H1 (cell line): ENCODE measurements at regions not wholly inside any gene's neighbourhood (a gene's known extent, or its start where the extent isn't known, plus 50 kb on each side); places are given as distances from the start of the nearest gene placed in this dataset.

Experiments used
- CTCF ChIA-PET: fragments of 300-600 bp; sonication (Branson Sonifier 250); formaldehyde crosslinking; loops from one replicate; lab custom pipeline; 2021; ENCODE audit not compliant: partially characterized antibody; lab: Charles Lee
- POLR2A ChIA-PET: fragments of 300-600 bp; sonication (Branson Sonifier 250); formaldehyde crosslinking; loops from one replicate; lab custom pipeline; 2021; ENCODE audit warnings: inconsistent platforms; ENCODE audit not compliant: partially characterized antibody; lab: Charles Lee
- DNase-seq, 2 experiments: peaks; one replicate each; pipeline versions ENCODE4 v3.0.0 to v3.0.0-alpha.2; 2010 to 2022; ENCODE audit warnings: low spot score in 2 of 2, low read depth in 1 of 2, mixed read lengths in 1 of 2
- FAIRE-seq: peaks from 2 replicates; lab custom pipeline; 2011; peaks lifted over from hg19 to GRCh38; lab: Jason Lieb, UNC
- H2AFZ ChIP-seq: 2 replicates; pipeline ENCODE4 v1.8.1; 2012; ENCODE audit warnings: low read length, inconsistent platforms
- H2AK5ac ChIP-seq: 2 replicates; pipeline ENCODE4 v1.6.1; 2013; ENCODE audit warnings: low read depth, low read length
- H2BK120ac ChIP-seq: replicated peaks from 2 replicates; pipeline ENCODE3; 2013; ENCODE audit warnings: low read depth, low read length, inconsistent platforms
- H2BK12ac ChIP-seq: 2 replicates; pipeline ENCODE4 v1.6.1; 2013; ENCODE audit warnings: low read depth, low read length
- H2BK15ac ChIP-seq: 2 replicates; pipeline ENCODE4 v1.6.1; 2013; ENCODE audit warnings: low read length
- H2BK20ac ChIP-seq: 2 replicates; pipeline ENCODE4 v1.6.1; 2013; ENCODE audit warnings: low read length
- H2BK5ac ChIP-seq: 2 replicates; pipeline ENCODE4 v1.6.1; 2013; ENCODE audit warnings: low read depth, low read length
- H3K14ac ChIP-seq: 2 replicates; pipeline ENCODE4 v1.6.1; 2013; ENCODE audit warnings: inconsistent platforms; ENCODE audit not compliant: insufficient read length
- H3K18ac ChIP-seq: 2 replicates; pipeline ENCODE4 v1.6.1; 2013; ENCODE audit warnings: low read length; ENCODE audit errors: extremely low read depth
- H3K23ac ChIP-seq: 2 replicates; pipeline ENCODE4 v1.6.1; 2013; ENCODE audit warnings: inconsistent platforms; ENCODE audit not compliant: insufficient read length
- H3K23me2 ChIP-seq: 2 replicates; pipeline ENCODE4 v1.6.1; 2013; ENCODE audit warnings: low read depth, low read length
- H3K27ac ChIP-seq: 2 replicates; pipeline ENCODE4 v1.6.1; 2011; ENCODE audit warnings: low read depth, low read length, inconsistent platforms
- H3K27me3 ChIP-seq, 4 experiments: replicated peaks in 1 of 4; 1 replicate in 1 of 4; 2 replicates in 3 of 4; pipeline versions ENCODE4 v1.6.1 to v1.8.1; 2011 to 2013; ENCODE audit warnings: low read length in 3 of 4, mild to moderate bottlenecking in 3 of 4, inconsistent platforms in 2 of 4, mixed read lengths in 2 of 4, moderate library complexity in 1 of 4; ENCODE audit not compliant: control insufficient read depth in 3 of 4, insufficient read depth in 3 of 4; ENCODE audit errors: extremely low read depth in 1 of 4
- H3K36me3 ChIP-seq, 4 experiments: 2 replicates each; pipeline versions ENCODE4 v1.6.1 to v1.8.1; 2011 to 2013; ENCODE audit warnings: mild to moderate bottlenecking in 4 of 4, low read length in 3 of 4, moderate library complexity in 2 of 4, control low read depth in 1 of 4, inconsistent platforms in 1 of 4; ENCODE audit not compliant: insufficient read depth in 4 of 4, control insufficient read depth in 2 of 4
- H3K4ac ChIP-seq: replicated peaks from 2 replicates; pipeline ENCODE3; 2013; ENCODE audit warnings: low read length, low read depth, mixed read lengths, inconsistent platforms; ENCODE audit not compliant: insufficient read length
- H3K4me1 ChIP-seq, 4 experiments: replicated peaks in 1 of 4; 1 replicate in 1 of 4; 2 replicates in 3 of 4; pipeline versions ENCODE4 v1.6.1 to v1.8.1; 2011 to 2013; ENCODE audit warnings: low read length in 3 of 4, inconsistent platforms in 2 of 4, mixed read lengths in 1 of 4; ENCODE audit not compliant: insufficient read depth in 4 of 4, control insufficient read depth in 3 of 4
- H3K4me2 ChIP-seq, 2 experiments: 2 replicates each; pipeline versions ENCODE4 v1.6.1 to v1.8.1; 2011 to 2013; ENCODE audit warnings: low read depth in 2 of 2, low read length in 2 of 2, control low read depth in 1 of 2, inconsistent platforms in 1 of 2, mild to moderate bottlenecking in 1 of 2; ENCODE audit not compliant: insufficient read depth in 1 of 2
- H3K4me3 ChIP-seq, 4 experiments: fragments of 200-600, 300-600 bp in 1 of 4; sonication (generic), shearing (Covaris generic), sonication (Bioruptor Twin) in 1 of 4; 2 replicates each; pipeline versions ENCODE4 v1.5.1 to v1.8.1; 2011 to 2016; ENCODE audit warnings: low read length in 4 of 4, low read depth in 3 of 4, control low read depth in 2 of 4, inconsistent platforms in 2 of 4, mild to moderate bottlenecking in 2 of 4, mixed read lengths in 1 of 4, moderate library complexity in 1 of 4; ENCODE audit not compliant: insufficient read depth in 2 of 4; ENCODE audit errors: extremely low read depth in 1 of 4
- H3K56ac ChIP-seq: replicated peaks from 2 replicates; pipeline ENCODE3; 2013; ENCODE audit warnings: low read depth, mild to moderate bottlenecking, mixed read lengths, low read length, inconsistent platforms; ENCODE audit not compliant: insufficient read length
- H3K79me1 ChIP-seq: 2 replicates; pipeline ENCODE4 v1.6.1; 2013; ENCODE audit warnings: low read depth, low read length, control low read depth
- H3K79me2 ChIP-seq, 2 experiments: 2 replicates each; pipeline versions ENCODE4 v1.6.1 to v1.8.1; 2012 to 2013; ENCODE audit warnings: low read length in 2 of 2, mild to moderate bottlenecking in 2 of 2, inconsistent platforms in 1 of 2; ENCODE audit not compliant: insufficient read depth in 2 of 2, control insufficient read depth in 1 of 2
- H3K9ac ChIP-seq, 4 experiments: replicated peaks in 1 of 4; 1 replicate in 1 of 4; 2 replicates in 3 of 4; pipeline versions ENCODE4 v1.6.1 to v1.8.1; 2011 to 2013; ENCODE audit warnings: low read depth in 3 of 4, low read length in 3 of 4, control low read depth in 2 of 4, mild to moderate bottlenecking in 2 of 4, moderate library complexity in 2 of 4, inconsistent platforms in 1 of 4; ENCODE audit errors: extremely low read depth in 1 of 4
- H3K9me3 ChIP-seq, 2 experiments: 2 replicates each; pipeline versions ENCODE4 v1.6.1 to v1.8.1; 2012 to 2013; ENCODE audit warnings: mild to moderate bottlenecking in 2 of 2, moderate library complexity in 2 of 2, control low read depth in 1 of 2, inconsistent platforms in 1 of 2, low read depth in 1 of 2, low read length in 1 of 2, mixed read lengths in 1 of 2; ENCODE audit not compliant: insufficient read depth in 2 of 2
- H4K20me1 ChIP-seq, 2 experiments: replicated peaks in 1 of 2; 2 replicates each; pipeline versions ENCODE3 to v1.8.1; 2011 to 2013; ENCODE audit warnings: inconsistent platforms in 2 of 2, low read length in 2 of 2, mild to moderate bottlenecking in 1 of 2; ENCODE audit not compliant: insufficient read depth in 2 of 2, control insufficient read depth in 1 of 2
- H4K5ac ChIP-seq: 2 replicates; pipeline ENCODE4 v1.6.1; 2013; ENCODE audit warnings: low read length, low read depth, mixed read lengths, inconsistent platforms; ENCODE audit not compliant: insufficient read length
- H4K8ac ChIP-seq: 2 replicates; pipeline ENCODE4 v1.8.0; 2013; ENCODE audit warnings: mild to moderate bottlenecking, moderate library complexity, low read length, inconsistent platforms; ENCODE audit not compliant: insufficient read depth; ENCODE audit errors: extremely low read depth
- H4K91ac ChIP-seq: replicated peaks from 2 replicates; pipeline ENCODE3; 2013; ENCODE audit warnings: low read length, mixed read lengths, inconsistent platforms; ENCODE audit not compliant: insufficient read length
- RXRA ChIP-seq: IDR thresholded peaks from 2 replicates; pipeline ENCODE4 v1.6.1; 2011; ENCODE audit warnings: low read depth, mild to moderate bottlenecking, low read length, moderate library complexity; ENCODE audit not compliant: insufficient read depth
- WGBS, 2 experiments: shearing (Covaris generic) in 1 of 2; methylation state at CpG; one replicate each; pipeline versions ENCODE4 v1.1.6 to v1.1.7; 2013 to 2015; ENCODE audit warnings: low lambda C conversion rate in 2 of 2, mixed read lengths in 2 of 2, inconsistent platforms in 1 of 2, low coverage in 1 of 2, missing lambda C conversion rate in 1 of 2; ENCODE audit not compliant: insufficient replicate concordance in 2 of 2, insufficient coverage in 1 of 2, insufficient read length in 1 of 2; ENCODE audit errors: extremely low coverage in 1 of 2, missing lambda C conversion rate in 1 of 2; 5-methylcytosine and 5-hydroxymethylcytosine counted together

GRCh38 chr2:42964439-42965083, 172.2 kb upstream of the HAAO start:
- Histone ChIP-seq H4K5ac (no peak overlapping the region), H3K23me2 (no peaks in the 10 kb centered on the region), H4K91ac (no peak overlapping the region), H3K4me1 (peaks cover 2 to 14% (median 8%) of the 10 kb centered on the region in 4 experiments), H3K79me1 (no peaks in the 10 kb centered on the region), H3K18ac (no peak overlapping the region), H3K56ac (no peak overlapping the region), H2BK15ac (no peak overlapping the region), H3K23ac (no peak overlapping the region), H4K20me1 (no peaks in the 10 kb centered on the region), H2BK5ac (no peak overlapping the region), H3K4me2 (no peak overlapping the region), H2AK5ac (no peak overlapping the region), H3K79me2 (no peaks in the 10 kb centered on the region), H3K14ac (no peak overlapping the region), H2BK12ac (no peak overlapping the region), H3K9me3 (no peaks in the 10 kb centered on the region), H2AFZ (no peak overlapping the region; the same call in 1 of the 2 replicates), H3K4ac (no peak overlapping the region), H2BK20ac (no peak overlapping the region), H3K27me3 (peaks cover 0 to 3% (median under 1%) of the 10 kb centered on the region in 4 experiments; a peak in 1 of 7 replicates), H3K36me3 (no peaks in the 10 kb centered on the region), H3K9ac (no peak overlapping the region), H3K27ac (no peak overlapping the region), H4K8ac (no peak overlapping the region; the same call in 1 of the 2 replicates), H2BK120ac (no peak overlapping the region), H3K4me3 (no peak overlapping the region)
- FAIRE-seq, result no peak
- CTCF ChIA-PET, result interaction anchor here (1.0 to 4.9 kb wide), 9 partner anchors 9 to 265 kb away, joined by 3 to 40 read pairs (median 4); no protein-coding TSS in a partner anchor
- no peak for DNase-seq
- WGBS, 2 experiments, result 87% methylated on average over 6 of the region's 6 CpGs; no CpG with 5 or more reads in 1 of the 2 experiments
- POLR2A ChIA-PET, result interaction anchor here (1.0 kb wide), 1 partner anchor 14 kb away, joined by 3 read pairs; no protein-coding TSS in a partner anchor
- TF ChIP-seq RXRA, result no peak
